ENCODE measurements at regions not wholly inside any gene's neighbourhood (a gene's known extent, or its start where the extent isn't known, plus 50 kb on each side); places are given as distances from the start of the nearest gene placed in this dataset.

GRCh38 chr5:18526792-18527405 lies 892.6 kb downstream of the TAF11L14 start:
- Histone ChIP-seq H3K36me3 (replicated peaks in 1 of 2; ENCODE audit: control insufficient read depth in 1 of 2, insufficient read depth in 2 of 2, low read length in 2 of 2) (no peaks in the 10 kb centered on the region), H3K9ac (ENCODE audit: insufficient read depth, low read depth, low read length) (no peak overlapping the region), H3K27me3 (ENCODE audit: control insufficient read depth in 1 of 2, insufficient read depth in 2 of 2, low read length in 2 of 2) (no peaks in the 10 kb centered on the region; a peak in 1 of 5 replicates), H4K20me1 (ENCODE audit: insufficient read depth, low read length) (no peaks in the 10 kb centered on the region), H2AFZ (ENCODE audit: low read length) (no peak overlapping the region), H3K79me2 (ENCODE audit: insufficient read depth, low read length) (no peaks in the 10 kb centered on the region), H3K4me3 (replicated peaks in 1 of 3; ENCODE audit: insufficient read depth in 1 of 3, low read depth in 2 of 3, low read length in 3 of 3) (no peak overlapping the region), H3K27ac (ENCODE audit: extremely low read length, insufficient read depth, low read length) (no peak overlapping the region), H3K4me1 (ENCODE audit: insufficient read depth, low read length) (no peaks in the 10 kb centered on the region), H3K4me2 (ENCODE audit: low read depth, low read length) (no peak overlapping the region), H3K9me3 (ENCODE audit: low read length) (peaks cover 24% of the 10 kb centered on the region)
- POLR2A ChIA-PET, result no interaction called here
- ATAC-seq (no peak), DNase-seq (ENCODE audit: low spot score) (no peak), FAIRE-seq (no peak)
- TF ChIP-seq ZNF550 (CRISPR knock-in tag; IDR thresholded peaks at IDR 0.05; ENCODE audit: borderline replicate concordance), result no peak
- no peak for TF ChIP-seq ZNF713 (CRISPR knock-in tag; IDR thresholded peaks at IDR 0.05)
- BruUV-seq (replicated peaks), result no TSS peak
- CTCF ChIA-PET (ENCODE audit: low intra/inter-chr PET ratio, low total read pairs), result no interaction called here
- 3% methylated on average over 3 of the region's 3 CpGs for WGBS (ENCODE audit: low lambda C conversion rate)
- intact Hi-C loops (cut with micrococcal nuclease; ENCODE audit: unreplicated experiment) (no loop called here), in situ Hi-C loops (cut with HindIII; ENCODE audit: extremely low pct_ligation_motif_present, low pct_unique_long_range_greater_than_20kb) (no loop called here)

- Histone ChIP-seq H4K20me1 (ENCODE audit: insufficient read depth, low read length) (no peaks in the 10 kb centered on the region), H3K4me2 (ENCODE audit: low read depth, low read length) (no peak overlapping the region), H3K9ac (ENCODE audit: insufficient read depth, low read depth, low read length) (no peak overlapping the region), H3K4me3 (replicated peaks in 1 of 3; ENCODE audit: insufficient read depth in 1 of 3, low read depth in 2 of 3, low read length in 3 of 3) (no peak overlapping the region), H3K36me3 (replicated peaks in 1 of 2; ENCODE audit: control insufficient read depth in 1 of 2, insufficient read depth in 2 of 2, low read length in 2 of 2) (no peaks in the 10 kb centered on the region), H3K9me3 (ENCODE audit: low read length) (peaks cover 10% of the 10 kb centered on the region; the same call in 1 of the 2 replicates), H3K27ac (ENCODE audit: extremely low read length, insufficient read depth, low read length) (no peak overlapping the region), H2AFZ (ENCODE audit: low read length) (no peak overlapping the region), H3K4me1 (ENCODE audit: insufficient read depth, low read length) (no peaks in the 10 kb centered on the region), H3K27me3 (ENCODE audit: control insufficient read depth in 1 of 2, insufficient read depth in 2 of 2, low read length in 2 of 2) (no peaks in the 10 kb centered on the region), H3K79me2 (ENCODE audit: insufficient read depth, low read length) (no peaks in the 10 kb centered on the region)
- no TSS peak for BruUV-seq (replicated peaks)
- 0% methylated on average over 2 of the region's 7 CpGs for WGBS (ENCODE audit: low lambda C conversion rate)
- CTCF ChIA-PET (ENCODE audit: low intra/inter-chr PET ratio, low total read pairs), result no interaction called here
- in situ Hi-C loops (cut with HindIII; ENCODE audit: extremely low pct_ligation_motif_present, low pct_unique_long_range_greater_than_20kb), result no loop called here
- FAIRE-seq (no peak), ATAC-seq (no peak), DNase-seq (ENCODE audit: low spot score) (no peak)
- intact Hi-C loops (cut with micrococcal nuclease; ENCODE audit: unreplicated experiment), result no loop called here
- POLR2A ChIA-PET, result no interaction called here
- TF ChIP-seq ZFP36L1 (CRISPR knock-in tag; IDR thresholded peaks at IDR 0.05) (no peak), ZNF329 (CRISPR knock-in tag; IDR thresholded peaks at IDR 0.05; ENCODE audit: low read depth) (no peak), ZBTB44 (CRISPR knock-in tag; IDR thresholded peaks at IDR 0.05) (no peak), CTCF (CRISPR knock-in tag; IDR thresholded peaks at IDR 0.05) (no peak), MEF2D (CRISPR knock-in tag; IDR thresholded peaks at IDR 0.05) (no peak), ZNF12 (CRISPR knock-in tag; IDR thresholded peaks at IDR 0.05) (no peak), LRRFIP1 (CRISPR knock-in tag; conservative IDR thresholded peaks at IDR 0.05) (no peak), PHF8 (CRISPR knock-in tag; IDR thresholded peaks at IDR 0.05) (no peak), ZNF432 (CRISPR knock-in tag; IDR thresholded peaks at IDR 0.05; ENCODE audit: borderline replicate concordance) (no peak)
Measured at GRCh38 chr5:18533137-18533536, 898.9 kb downstream of the TAF11L14 start.

Measured in HepG2 (cell line).